ENCODE measurements at regions not wholly inside any gene's neighbourhood (a gene's known extent, or its start where the extent isn't known, plus 50 kb on each side); places are given as distances from the start of the nearest gene placed in this dataset.

GRCh38 chr22:47380692-47381091 lies 618.2 kb downstream of the TBC1D22A start:
- FAIRE-seq = no peak
- WGBS (ENCODE audit: low lambda C conversion rate) = 0% methylated on average over 5 of the region's 5 CpGs

More at GRCh38 chr22:47380692-47381091, 618.2 kb downstream of the TBC1D22A start:
- BruUV-seq (replicated peaks) = no TSS peak
- no peaks in the 10 kb centered on the region for H3K79me2 ChIP-seq (ENCODE audit: insufficient read depth, low read length)
- H3K27me3 ChIP-seq (ENCODE audit: control insufficient read depth in 1 of 2, insufficient read depth in 2 of 2, low read length in 2 of 2) = peaks cover 0 to 41% of the 10 kb centered on the region in 2 experiments; a peak in 4 of 5 replicates
- H3K9ac ChIP-seq (ENCODE audit: insufficient read depth, low read depth, low read length) = no peak overlapping the region
- H3K36me3 ChIP-seq (replicated peaks in 1 of 2; ENCODE audit: control insufficient read depth in 1 of 2, insufficient read depth in 2 of 2, low read length in 2 of 2) = no peaks in the 10 kb centered on the region
- no peak overlapping the region for H3K27ac ChIP-seq (ENCODE audit: extremely low read length, insufficient read depth, low read length)
- H3K4me3 ChIP-seq (replicated peaks in 1 of 3; ENCODE audit: insufficient read depth in 1 of 3, low read depth in 2 of 3, low read length in 3 of 3) = no peak overlapping the region
- CTCF ChIA-PET (ENCODE audit: low intra/inter-chr PET ratio, low total read pairs) = no interaction called here
- TF ChIP-seq BRF2 (CRISPR knock-in tag; IDR thresholded peaks at IDR 0.05) = no peak
- TF ChIP-seq SP2 (CRISPR knock-in tag; IDR thresholded peaks at IDR 0.05) = no peak
- TF ChIP-seq, protein P1, sequence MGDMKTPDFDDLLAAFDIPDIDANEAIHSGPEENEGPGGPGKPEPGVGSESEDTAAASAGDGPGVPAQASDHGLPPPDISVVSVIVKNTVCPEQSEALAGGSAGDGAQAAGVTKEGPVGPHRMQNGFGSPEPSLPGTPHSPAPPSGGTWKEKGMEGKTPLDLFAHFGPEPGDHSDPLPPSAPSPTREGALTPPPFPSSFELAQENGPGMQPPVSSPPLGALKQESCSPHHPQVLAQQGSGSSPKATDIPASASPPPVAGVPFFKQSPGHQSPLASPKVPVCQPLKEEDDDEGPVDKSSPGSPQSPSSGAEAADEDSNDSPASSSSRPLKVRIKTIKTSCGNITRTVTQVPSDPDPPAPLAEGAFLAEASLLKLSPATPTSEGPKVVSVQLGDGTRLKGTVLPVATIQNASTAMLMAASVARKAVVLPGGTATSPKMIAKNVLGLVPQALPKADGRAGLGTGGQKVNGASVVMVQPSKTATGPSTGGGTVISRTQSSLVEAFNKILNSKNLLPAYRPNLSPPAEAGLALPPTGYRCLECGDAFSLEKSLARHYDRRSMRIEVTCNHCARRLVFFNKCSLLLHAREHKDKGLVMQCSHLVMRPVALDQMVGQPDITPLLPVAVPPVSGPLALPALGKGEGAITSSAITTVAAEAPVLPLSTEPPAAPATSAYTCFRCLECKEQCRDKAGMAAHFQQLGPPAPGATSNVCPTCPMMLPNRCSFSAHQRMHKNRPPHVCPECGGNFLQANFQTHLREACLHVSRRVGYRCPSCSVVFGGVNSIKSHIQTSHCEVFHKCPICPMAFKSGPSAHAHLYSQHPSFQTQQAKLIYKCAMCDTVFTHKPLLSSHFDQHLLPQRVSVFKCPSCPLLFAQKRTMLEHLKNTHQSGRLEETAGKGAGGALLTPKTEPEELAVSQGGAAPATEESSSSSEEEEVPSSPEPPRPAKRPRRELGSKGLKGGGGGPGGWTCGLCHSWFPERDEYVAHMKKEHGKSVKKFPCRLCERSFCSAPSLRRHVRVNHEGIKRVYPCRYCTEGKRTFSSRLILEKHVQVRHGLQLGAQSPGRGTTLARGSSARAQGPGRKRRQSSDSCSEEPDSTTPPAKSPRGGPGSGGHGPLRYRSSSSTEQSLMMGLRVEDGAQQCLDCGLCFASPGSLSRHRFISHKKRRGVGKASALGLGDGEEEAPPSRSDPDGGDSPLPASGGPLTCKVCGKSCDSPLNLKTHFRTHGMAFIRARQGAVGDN (CRISPR knock-in tag; IDR thresholded peaks at IDR 0.05) = no peak
- no peak for TF ChIP-seq AGO2 (optimal IDR thresholded peaks at IDR 0.05; ENCODE audit: low read depth, low read length)
- TF ChIP-seq TGIF2 (CRISPR knock-in tag; IDR thresholded peaks at IDR 0.05) = no peak
- TF ChIP-seq, protein P2, sequence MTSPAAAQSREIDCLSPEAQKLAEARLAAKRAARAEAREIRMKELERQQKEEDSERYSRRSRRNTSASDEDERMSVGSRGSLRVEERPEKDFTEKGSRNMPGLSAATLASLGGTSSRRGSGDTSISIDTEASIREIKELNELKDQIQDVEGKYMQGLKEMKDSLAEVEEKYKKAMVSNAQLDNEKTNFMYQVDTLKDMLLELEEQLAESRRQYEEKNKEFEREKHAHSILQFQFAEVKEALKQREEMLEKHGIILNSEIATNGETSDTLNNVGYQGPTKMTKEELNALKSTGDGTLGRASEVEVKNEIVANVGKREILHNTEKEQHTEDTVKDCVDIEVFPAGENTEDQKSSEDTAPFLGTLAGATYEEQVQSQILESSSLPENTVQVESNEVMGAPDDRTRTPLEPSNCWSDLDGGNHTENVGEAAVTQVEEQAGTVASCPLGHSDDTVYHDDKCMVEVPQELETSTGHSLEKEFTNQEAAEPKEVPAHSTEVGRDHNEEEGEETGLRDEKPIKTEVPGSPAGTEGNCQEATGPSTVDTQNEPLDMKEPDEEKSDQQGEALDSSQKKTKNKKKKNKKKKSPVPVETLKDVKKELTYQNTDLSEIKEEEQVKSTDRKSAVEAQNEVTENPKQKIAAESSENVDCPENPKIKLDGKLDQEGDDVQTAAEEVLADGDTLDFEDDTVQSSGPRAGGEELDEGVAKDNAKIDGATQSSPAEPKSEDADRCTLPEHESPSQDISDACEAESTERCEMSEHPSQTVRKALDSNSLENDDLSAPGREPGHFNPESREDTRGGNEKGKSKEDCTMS (CRISPR knock-in tag; conservative IDR thresholded peaks at IDR 0.05) = no peak
- no peak for TF ChIP-seq ZNF343 (CRISPR knock-in tag; IDR thresholded peaks at IDR 0.05)
- TF ChIP-seq SIX4 (CRISPR knock-in tag; IDR thresholded peaks at IDR 0.05) = no peak
- TF ChIP-seq BCL6 (CRISPR knock-in tag; IDR thresholded peaks at IDR 0.05) = no peak
- TF ChIP-seq ZNF367 (CRISPR knock-in tag; IDR thresholded peaks at IDR 0.05; ENCODE audit: borderline replicate concordance) = no peak
- TF ChIP-seq, protein P3, sequence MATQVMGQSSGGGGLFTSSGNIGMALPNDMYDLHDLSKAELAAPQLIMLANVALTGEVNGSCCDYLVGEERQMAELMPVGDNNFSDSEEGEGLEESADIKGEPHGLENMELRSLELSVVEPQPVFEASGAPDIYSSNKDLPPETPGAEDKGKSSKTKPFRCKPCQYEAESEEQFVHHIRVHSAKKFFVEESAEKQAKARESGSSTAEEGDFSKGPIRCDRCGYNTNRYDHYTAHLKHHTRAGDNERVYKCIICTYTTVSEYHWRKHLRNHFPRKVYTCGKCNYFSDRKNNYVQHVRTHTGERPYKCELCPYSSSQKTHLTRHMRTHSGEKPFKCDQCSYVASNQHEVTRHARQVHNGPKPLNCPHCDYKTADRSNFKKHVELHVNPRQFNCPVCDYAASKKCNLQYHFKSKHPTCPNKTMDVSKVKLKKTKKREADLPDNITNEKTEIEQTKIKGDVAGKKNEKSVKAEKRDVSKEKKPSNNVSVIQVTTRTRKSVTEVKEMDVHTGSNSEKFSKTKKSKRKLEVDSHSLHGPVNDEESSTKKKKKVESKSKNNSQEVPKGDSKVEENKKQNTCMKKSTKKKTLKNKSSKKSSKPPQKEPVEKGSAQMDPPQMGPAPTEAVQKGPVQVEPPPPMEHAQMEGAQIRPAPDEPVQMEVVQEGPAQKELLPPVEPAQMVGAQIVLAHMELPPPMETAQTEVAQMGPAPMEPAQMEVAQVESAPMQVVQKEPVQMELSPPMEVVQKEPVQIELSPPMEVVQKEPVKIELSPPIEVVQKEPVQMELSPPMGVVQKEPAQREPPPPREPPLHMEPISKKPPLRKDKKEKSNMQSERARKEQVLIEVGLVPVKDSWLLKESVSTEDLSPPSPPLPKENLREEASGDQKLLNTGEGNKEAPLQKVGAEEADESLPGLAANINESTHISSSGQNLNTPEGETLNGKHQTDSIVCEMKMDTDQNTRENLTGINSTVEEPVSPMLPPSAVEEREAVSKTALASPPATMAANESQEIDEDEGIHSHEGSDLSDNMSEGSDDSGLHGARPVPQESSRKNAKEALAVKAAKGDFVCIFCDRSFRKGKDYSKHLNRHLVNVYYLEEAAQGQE (IDR thresholded peaks at IDR 0.05; ENCODE audit: borderline replicate concordance in 1 of 2, low read depth in 1 of 2, low read length in 2 of 2) = no peak
- no peak for TF ChIP-seq ZNF879 (CRISPR knock-in tag; IDR thresholded peaks at IDR 0.05)
- no peak for TF ChIP-seq TARDBP (CRISPR knock-in tag; IDR thresholded peaks at IDR 0.05)
- TF ChIP-seq CBX1 (IDR thresholded peaks at IDR 0.05; ENCODE audit: low read depth) = no peak
- TF ChIP-seq SMARCC2 (IDR thresholded peaks at IDR 0.05) = no peak
- in situ Hi-C loops (cut with HindIII; ENCODE audit: extremely low pct_ligation_motif_present, low pct_unique_long_range_greater_than_20kb) = no loop called here
- no peaks in the 10 kb centered on the region for H4K20me1 ChIP-seq (ENCODE audit: insufficient read depth, low read length)
- intact Hi-C loops (cut with micrococcal nuclease; ENCODE audit: unreplicated experiment) = no loop called here
- no peak overlapping the region for H3K4me2 ChIP-seq (ENCODE audit: low read depth, low read length)
- DNase-seq (ENCODE audit: low spot score) = no peak
- H3K9me3 ChIP-seq (ENCODE audit: low read length) = no peaks in the 10 kb centered on the region
- H2AFZ ChIP-seq (ENCODE audit: low read length) = no peak overlapping the region
- H3K4me1 ChIP-seq (ENCODE audit: insufficient read depth, low read length) = no peaks in the 10 kb centered on the region
- no peak for ATAC-seq
- POLR2A ChIA-PET = no interaction called here

Measured in HepG2 (cell line).